ENCODE measurements at regions not wholly inside any gene's neighbourhood (a gene's known extent, or its start where the extent isn't known, plus 50 kb on each side); places are given as distances from the start of the nearest gene placed in this dataset.

DNA sequence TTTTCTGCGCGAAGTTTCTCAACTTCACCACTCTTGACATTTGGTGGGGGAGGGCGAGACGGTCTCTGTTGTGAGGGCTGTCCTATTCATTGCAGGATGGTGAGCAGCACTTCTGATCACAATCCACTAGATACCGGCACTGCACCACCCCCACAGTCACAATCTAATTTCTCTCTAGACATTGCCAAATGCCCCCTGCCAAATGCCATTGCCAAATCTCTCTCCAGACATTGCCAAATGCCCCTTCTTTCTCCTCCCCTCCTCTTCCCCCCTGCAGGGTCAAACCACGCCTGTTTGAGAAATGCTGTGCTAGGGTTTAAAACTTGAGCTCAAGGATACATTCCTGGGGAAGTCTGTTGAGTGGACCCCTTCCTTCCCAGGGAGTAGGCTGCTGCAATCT is 603.5 kb upstream of the CDH4 start:
- no TSS peak for BruUV-seq (replicated peaks)
- H3K36me3 ChIP-seq (ENCODE audit: insufficient read depth, low read length), result no peaks in the 10 kb centered on the region
- no peaks in the 10 kb centered on the region for H3K79me2 ChIP-seq (ENCODE audit: insufficient read depth, low read depth, low read length)
- intact Hi-C loops (cut with micrococcal nuclease; ENCODE audit: unreplicated experiment), result no loop called here
- no peaks in the 10 kb centered on the region for H4K20me1 ChIP-seq (ENCODE audit: insufficient read depth, low read length)
- TF ChIP-seq, protein P1, sequence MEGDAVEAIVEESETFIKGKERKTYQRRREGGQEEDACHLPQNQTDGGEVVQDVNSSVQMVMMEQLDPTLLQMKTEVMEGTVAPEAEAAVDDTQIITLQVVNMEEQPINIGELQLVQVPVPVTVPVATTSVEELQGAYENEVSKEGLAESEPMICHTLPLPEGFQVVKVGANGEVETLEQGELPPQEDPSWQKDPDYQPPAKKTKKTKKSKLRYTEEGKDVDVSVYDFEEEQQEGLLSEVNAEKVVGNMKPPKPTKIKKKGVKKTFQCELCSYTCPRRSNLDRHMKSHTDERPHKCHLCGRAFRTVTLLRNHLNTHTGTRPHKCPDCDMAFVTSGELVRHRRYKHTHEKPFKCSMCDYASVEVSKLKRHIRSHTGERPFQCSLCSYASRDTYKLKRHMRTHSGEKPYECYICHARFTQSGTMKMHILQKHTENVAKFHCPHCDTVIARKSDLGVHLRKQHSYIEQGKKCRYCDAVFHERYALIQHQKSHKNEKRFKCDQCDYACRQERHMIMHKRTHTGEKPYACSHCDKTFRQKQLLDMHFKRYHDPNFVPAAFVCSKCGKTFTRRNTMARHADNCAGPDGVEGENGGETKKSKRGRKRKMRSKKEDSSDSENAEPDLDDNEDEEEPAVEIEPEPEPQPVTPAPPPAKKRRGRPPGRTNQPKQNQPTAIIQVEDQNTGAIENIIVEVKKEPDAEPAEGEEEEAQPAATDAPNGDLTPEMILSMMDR (conservative IDR thresholded peaks at IDR 0.05; ENCODE audit: low read length), result no peak
- no peak for TF ChIP-seq EZH2phosphoT487 (IDR thresholded peaks at IDR 0.05; ENCODE audit: borderline replicate concordance, low read depth, low read length)
- no peak overlapping the region for H3K4me2 ChIP-seq (ENCODE audit: low read length)
- no peak overlapping the region for H3K27ac ChIP-seq (ENCODE audit: low read depth, low read length, poor library complexity, severe bottlenecking)
- no peak for DNase-seq (ENCODE audit: low spot score)
- H3K4me1 ChIP-seq (ENCODE audit: insufficient read depth, low read length, poor library complexity, severe bottlenecking), result no peaks in the 10 kb centered on the region
- no peak overlapping the region for H3K4me3 ChIP-seq (ENCODE audit: low read depth, low read length, poor library complexity, severe bottlenecking)
- H3K9me2 ChIP-seq (ENCODE audit: insufficient read depth, low read length), result no peaks in the 10 kb centered on the region
- CTCF ChIA-PET (ENCODE audit: unreplicated experiment), result no interaction called here
- POLR2A ChIA-PET, result no interaction called here
- no peak overlapping the region for H2AFZ ChIP-seq (ENCODE audit: low read length)
- H3K9me3 ChIP-seq (ENCODE audit: low read length), result no peaks in the 10 kb centered on the region

DNA sequence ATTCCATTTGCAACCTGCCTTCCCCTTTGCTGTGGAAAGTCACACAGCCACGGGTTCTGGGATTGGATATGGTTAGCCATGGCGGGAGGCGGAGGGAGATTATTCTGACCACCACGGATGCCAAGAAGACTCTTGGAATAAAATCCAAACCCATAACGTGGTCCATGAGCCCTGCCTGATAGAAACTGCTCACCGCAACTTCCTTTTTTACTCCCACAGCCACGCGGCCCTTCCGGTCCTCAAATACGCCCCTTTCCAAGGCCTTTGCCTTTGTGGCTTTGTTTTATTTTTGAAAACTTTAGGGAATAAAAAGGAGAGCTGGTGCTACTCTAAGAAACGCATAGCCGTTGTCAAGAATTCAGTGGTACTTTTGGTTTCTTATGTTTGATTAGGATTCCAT is 602.5 kb upstream of the CDH4 start:
- ChIA-PET POLR2A (no interaction called here), CTCF (ENCODE audit: unreplicated experiment) (no interaction called here)
- no TSS peak for BruUV-seq (replicated peaks)
- Histone ChIP-seq H3K79me2 (ENCODE audit: insufficient read depth, low read depth, low read length) (no peaks in the 10 kb centered on the region), H3K9me2 (ENCODE audit: insufficient read depth, low read length) (no peaks in the 10 kb centered on the region), H3K4me1 (ENCODE audit: insufficient read depth, low read length, poor library complexity, severe bottlenecking) (no peaks in the 10 kb centered on the region), H3K9me3 (ENCODE audit: low read length) (no peaks in the 10 kb centered on the region), H3K4me2 (ENCODE audit: low read length) (no peak overlapping the region), H3K36me3 (ENCODE audit: insufficient read depth, low read length) (no peaks in the 10 kb centered on the region), H2AFZ (ENCODE audit: low read length) (no peak overlapping the region), H4K20me1 (ENCODE audit: insufficient read depth, low read length) (no peaks in the 10 kb centered on the region), H3K27ac (ENCODE audit: low read depth, low read length, poor library complexity, severe bottlenecking) (no peak overlapping the region), H3K4me3 (ENCODE audit: low read depth, low read length, poor library complexity, severe bottlenecking) (no peak overlapping the region)
- no peak for DNase-seq (ENCODE audit: low spot score)
- intact Hi-C loops (cut with micrococcal nuclease; ENCODE audit: unreplicated experiment), result no loop called here
- no peak for TF ChIP-seq EZH2phosphoT487 (IDR thresholded peaks at IDR 0.05; ENCODE audit: borderline replicate concordance, low read depth, low read length)
- TF ChIP-seq, protein P1 (conservative IDR thresholded peaks at IDR 0.05; ENCODE audit: low read length), result no peak

DNA sequence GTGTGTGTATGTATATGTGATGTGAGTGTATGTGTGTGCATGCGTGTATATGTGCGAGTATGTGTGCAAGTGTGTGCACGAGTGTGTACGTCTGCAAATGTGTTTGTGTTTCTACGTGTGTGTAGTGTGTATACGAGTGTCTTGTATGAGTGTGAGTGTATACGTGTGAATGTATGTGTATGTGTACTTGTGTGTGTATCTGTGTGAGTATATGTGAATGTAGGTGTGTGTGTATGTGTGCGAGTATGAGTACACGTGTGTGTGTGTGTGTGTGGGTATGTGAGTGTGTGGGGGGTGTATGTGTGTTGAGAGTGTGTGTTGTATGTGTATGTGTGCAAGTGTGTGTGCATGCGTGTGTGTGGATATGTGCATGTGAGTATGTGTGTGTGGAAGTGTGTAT is 602.0 kb upstream of the CDH4 start:
- CTCF ChIA-PET (ENCODE audit: unreplicated experiment), result no interaction called here
- intact Hi-C loops (cut with micrococcal nuclease; ENCODE audit: unreplicated experiment), result no loop called here
- Histone ChIP-seq H2AFZ (ENCODE audit: low read length) (no peak overlapping the region), H3K79me2 (ENCODE audit: insufficient read depth, low read depth, low read length) (no peaks in the 10 kb centered on the region), H3K9me2 (ENCODE audit: insufficient read depth, low read length) (no peaks in the 10 kb centered on the region), H3K36me3 (ENCODE audit: insufficient read depth, low read length) (no peaks in the 10 kb centered on the region), H3K4me3 (ENCODE audit: low read depth, low read length, poor library complexity, severe bottlenecking) (no peak overlapping the region), H3K27ac (ENCODE audit: low read depth, low read length, poor library complexity, severe bottlenecking) (no peak overlapping the region), H3K9me3 (ENCODE audit: low read length) (no peaks in the 10 kb centered on the region), H3K4me2 (ENCODE audit: low read length) (no peak overlapping the region), H4K20me1 (ENCODE audit: insufficient read depth, low read length) (no peaks in the 10 kb centered on the region), H3K4me1 (ENCODE audit: insufficient read depth, low read length, poor library complexity, severe bottlenecking) (no peaks in the 10 kb centered on the region)
- POLR2A ChIA-PET, result no interaction called here
- DNase-seq (ENCODE audit: low spot score), result no peak
- BruUV-seq (replicated peaks), result no TSS peak
- TF ChIP-seq, protein P1 (conservative IDR thresholded peaks at IDR 0.05; ENCODE audit: low read length), result no peak
- TF ChIP-seq EZH2phosphoT487 (IDR thresholded peaks at IDR 0.05; ENCODE audit: borderline replicate concordance, low read depth, low read length), result no peak

Data from OCI-LY7 (cell line).